Liver (tissue), 8 donors: ENCODE measurements at regions not wholly inside any gene's neighbourhood (a gene's known extent, or its start where the extent isn't known, plus 50 kb on each side); places are given as distances from the start of the nearest gene placed in this dataset.
A peak's percentile ranks its signal among the peaks of the same experiment; 100 is the strongest.

Experiments
- DNase-seq: peaks from one replicate; pipeline ENCODE4 v3.0.0-alpha.2; 2017; ENCODE audit warnings: low spot score
- H3K27ac ChIP-seq, 2 donors: one replicate each; pipeline ENCODE4 v1.7.0; 2013; ENCODE audit warnings: inconsistent platforms in 2 of 2, low read length in 2 of 2, control low read depth in 1 of 2, low read depth in 1 of 2, mild to moderate bottlenecking in 1 of 2
- H3K27me3 ChIP-seq, 4 donors: one replicate each; pipeline versions ENCODE4 v1.6.1 to v1.7.0; 2013; ENCODE audit warnings: low read length in 3 of 4, inconsistent platforms in 1 of 4, mild to moderate bottlenecking in 1 of 4, moderate library complexity in 1 of 4; ENCODE audit not compliant: control insufficient read depth in 4 of 4, insufficient read depth in 4 of 4
- H3K36me3 ChIP-seq, 4 donors: one replicate each; pipeline versions ENCODE4 v1.6.1 to v1.7.0; 2013; ENCODE audit warnings: low read length in 3 of 4, mild to moderate bottlenecking in 3 of 4, low read depth in 1 of 4, moderate library complexity in 1 of 4; ENCODE audit not compliant: control insufficient read depth in 4 of 4, insufficient read depth in 3 of 4
- H3K4me1 ChIP-seq, 4 donors: one replicate each; pipeline versions ENCODE4 v1.6.1 to v1.7.0; 2013; ENCODE audit warnings: low read length in 3 of 4, mild to moderate bottlenecking in 3 of 4, moderate library complexity in 1 of 4; ENCODE audit not compliant: control insufficient read depth in 4 of 4, insufficient read depth in 4 of 4
- H3K4me3 ChIP-seq, 3 donors: one replicate each; pipeline versions ENCODE4 v1.6.1 to v1.7.0; 2013; ENCODE audit warnings: low read length in 3 of 3, control low read depth in 1 of 3, low read depth in 1 of 3, mild to moderate bottlenecking in 1 of 3
- H3K9ac ChIP-seq, 2 donors: one replicate each; pipeline ENCODE4 v1.7.0; 2013; ENCODE audit warnings: low read length in 2 of 2, mild to moderate bottlenecking in 2 of 2, moderate library complexity in 2 of 2, control low read depth in 1 of 2, low read depth in 1 of 2
- H3K9me3 ChIP-seq, 4 donors: one replicate each; pipeline versions ENCODE4 v1.6.1 to v1.7.0; 2013; ENCODE audit warnings: low read length in 3 of 4; ENCODE audit not compliant: control insufficient read depth in 4 of 4
- EGR1 ChIP-seq, 2 donors: IDR thresholded peaks; 2 replicates each; pipeline ENCODE4 v1.6.1; 2016 to 2018; ENCODE audit warnings: antibody characterized with exemption in 2 of 2, low read depth in 2 of 2
- FOXA1 ChIP-seq: IDR thresholded peaks from 2 replicates; pipeline ENCODE4 v1.6.1; 2016; ENCODE audit warnings: antibody characterized with exemption
- FOXA2 ChIP-seq: IDR thresholded peaks from 2 replicates; pipeline ENCODE4 v1.6.1; 2016; ENCODE audit warnings: antibody characterized with exemption
- GABPA ChIP-seq, 2 donors: IDR thresholded peaks in 1 of 2; conservative IDR thresholded peaks in 1 of 2; 2 replicates each; pipeline ENCODE4 v1.6.1; 2016; ENCODE audit warnings: antibody characterized with exemption in 2 of 2, mild to moderate bottlenecking in 1 of 2, moderate library complexity in 1 of 2
- HNF4A ChIP-seq, 2 donors: conservative IDR thresholded peaks; 2 replicates each; pipeline ENCODE4 v1.6.1; 2016; ENCODE audit warnings: antibody characterized with exemption in 2 of 2, mild to moderate bottlenecking in 2 of 2
- HNF4G ChIP-seq: IDR thresholded peaks from 2 replicates; pipeline ENCODE4 v1.6.1; 2016; ENCODE audit warnings: antibody characterized with exemption
- JUND ChIP-seq, 2 donors: IDR thresholded peaks; 2 replicates each; pipeline ENCODE4 v1.6.1; 2016; ENCODE audit warnings: antibody characterized with exemption in 2 of 2
- NR2F2 ChIP-seq: IDR thresholded peaks from 2 replicates; pipeline ENCODE4 v1.6.1; 2016; ENCODE audit warnings: antibody characterized with exemption
- RAD21 ChIP-seq, 2 donors: IDR thresholded peaks; 2 replicates each; pipeline ENCODE4 v1.6.1; 2016; ENCODE audit warnings: antibody characterized with exemption in 2 of 2, mild to moderate bottlenecking in 2 of 2
- RXRA ChIP-seq, 2 donors: IDR thresholded peaks; 2 replicates each; pipeline ENCODE4 v1.6.1; 2017 to 2018; ENCODE audit warnings: antibody characterized with exemption in 2 of 2, mild to moderate bottlenecking in 1 of 2
- SP1 ChIP-seq: IDR thresholded peaks from 2 replicates; pipeline ENCODE4 v1.6.1; 2018; ENCODE audit warnings: antibody characterized with exemption, mild to moderate bottlenecking
- TAF1 ChIP-seq: conservative IDR thresholded peaks from 2 replicates; pipeline ENCODE4 v1.6.1; 2016; ENCODE audit warnings: antibody characterized with exemption, mild to moderate bottlenecking
- YY1 ChIP-seq: IDR thresholded peaks from 2 replicates; pipeline ENCODE4 v1.6.1; 2016; ENCODE audit warnings: antibody characterized with exemption, mild to moderate bottlenecking
- WGBS: extraction: QIAGEN DNeasy Blood & Tissue Kit; methylation state at CpG from one replicate; pipeline ENCODE4 v1.1.7; 2013; 5-methylcytosine and 5-hydroxymethylcytosine counted together
- TF ChIP-seq, protein P1 (sequence below): IDR thresholded peaks from 2 replicates; pipeline ENCODE4 v1.6.1; 2016; ENCODE audit warnings: antibody characterized with exemption
- TF ChIP-seq, protein P2 (sequence below): fragments of 150-350 bp; IDR thresholded peaks from 2 replicates; pipeline ENCODE4 v1.5.1; 2017; ENCODE audit warnings: improper control_type of control experiment, low read depth, low read length; ENCODE audit not compliant: missing input control
- TF ChIP-seq, protein P3 (sequence below): IDR thresholded peaks from 2 replicates; pipeline ENCODE4 v1.6.1; 2016; ENCODE audit warnings: antibody characterized with exemption, mild to moderate bottlenecking
- TF ChIP-seq, protein P4 (sequence below): IDR thresholded peaks from 2 replicates; pipeline ENCODE4 v1.6.1; 2016; ENCODE audit warnings: antibody characterized with exemption
- TF ChIP-seq, protein P5 (sequence below): IDR thresholded peaks from 2 replicates; pipeline ENCODE4 v1.6.1; 2016; ENCODE audit warnings: antibody characterized with exemption
- donor health status: healthy.
- donor health status: healthy.
- donor health status: healthy.
- donor health status: healthy.
- donor health status: healthy.

DNA sequence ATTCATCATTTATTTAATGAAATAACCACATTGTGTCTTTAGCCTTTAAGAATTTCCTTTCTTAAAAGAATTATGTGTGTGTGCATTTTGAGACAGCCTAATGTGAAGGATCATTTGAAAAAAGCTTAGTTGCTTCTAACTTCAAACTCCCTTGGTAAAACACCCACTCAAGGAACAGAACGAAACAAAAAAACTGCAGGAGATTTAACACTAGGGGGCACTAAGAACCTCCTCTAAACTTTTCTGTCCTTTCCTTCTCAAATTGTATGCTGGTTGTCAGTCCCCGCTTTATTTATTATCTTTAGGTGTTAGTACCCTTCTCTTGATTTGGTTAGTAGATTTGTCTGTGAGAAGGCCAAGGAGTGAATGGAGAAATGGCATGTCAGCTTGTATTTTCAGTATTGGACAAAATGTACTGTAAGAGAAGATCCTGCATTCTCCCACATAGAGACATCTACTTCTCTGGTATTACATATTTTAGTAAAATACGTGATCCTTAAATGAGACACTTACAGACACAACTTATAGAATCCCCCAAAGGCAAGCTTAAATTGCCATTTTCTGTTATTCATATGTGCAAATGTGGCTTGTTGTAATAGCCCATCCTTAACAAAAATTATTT lies 229.7 kb downstream of the MRPS30 start:
- TF ChIP-seq, protein P1, sequence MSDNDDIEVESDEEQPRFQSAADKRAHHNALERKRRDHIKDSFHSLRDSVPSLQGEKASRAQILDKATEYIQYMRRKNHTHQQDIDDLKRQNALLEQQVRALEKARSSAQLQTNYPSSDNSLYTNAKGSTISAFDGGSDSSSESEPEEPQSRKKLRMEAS = no peak
- TF ChIP-seq TAF1 = no peak
- TF ChIP-seq YY1 = no peak
- TF ChIP-seq RAD21 (IDR thresholded peaks at IDR 0.05) = peak; percentile 91 to 93
- TF ChIP-seq EGR1 (IDR thresholded peaks at IDR 0.05; ENCODE audit: low read depth in 2 of 2) = no peak
- TF ChIP-seq, protein P2, sequence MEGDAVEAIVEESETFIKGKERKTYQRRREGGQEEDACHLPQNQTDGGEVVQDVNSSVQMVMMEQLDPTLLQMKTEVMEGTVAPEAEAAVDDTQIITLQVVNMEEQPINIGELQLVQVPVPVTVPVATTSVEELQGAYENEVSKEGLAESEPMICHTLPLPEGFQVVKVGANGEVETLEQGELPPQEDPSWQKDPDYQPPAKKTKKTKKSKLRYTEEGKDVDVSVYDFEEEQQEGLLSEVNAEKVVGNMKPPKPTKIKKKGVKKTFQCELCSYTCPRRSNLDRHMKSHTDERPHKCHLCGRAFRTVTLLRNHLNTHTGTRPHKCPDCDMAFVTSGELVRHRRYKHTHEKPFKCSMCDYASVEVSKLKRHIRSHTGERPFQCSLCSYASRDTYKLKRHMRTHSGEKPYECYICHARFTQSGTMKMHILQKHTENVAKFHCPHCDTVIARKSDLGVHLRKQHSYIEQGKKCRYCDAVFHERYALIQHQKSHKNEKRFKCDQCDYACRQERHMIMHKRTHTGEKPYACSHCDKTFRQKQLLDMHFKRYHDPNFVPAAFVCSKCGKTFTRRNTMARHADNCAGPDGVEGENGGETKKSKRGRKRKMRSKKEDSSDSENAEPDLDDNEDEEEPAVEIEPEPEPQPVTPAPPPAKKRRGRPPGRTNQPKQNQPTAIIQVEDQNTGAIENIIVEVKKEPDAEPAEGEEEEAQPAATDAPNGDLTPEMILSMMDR = peak; percentile 68
- no peak for TF ChIP-seq FOXA2
- no peak overlapping the region for H3K4me3 ChIP-seq
- H3K27me3 ChIP-seq = no peaks in the 10 kb centered on the region
- no peak overlapping the region for H3K9ac ChIP-seq
- H3K9me3 ChIP-seq = no peaks in the 10 kb centered on the region
- no peak overlapping the region for H3K27ac ChIP-seq
- WGBS = 25% methylated on average over 3 of the region's 3 CpGs
- no peaks in the 10 kb centered on the region for H3K36me3 ChIP-seq
- DNase-seq = no peak
- peaks cover 0 to 3% (median under 1%) of the 10 kb centered on the region in 4 donors for H3K4me1 ChIP-seq

DNA sequence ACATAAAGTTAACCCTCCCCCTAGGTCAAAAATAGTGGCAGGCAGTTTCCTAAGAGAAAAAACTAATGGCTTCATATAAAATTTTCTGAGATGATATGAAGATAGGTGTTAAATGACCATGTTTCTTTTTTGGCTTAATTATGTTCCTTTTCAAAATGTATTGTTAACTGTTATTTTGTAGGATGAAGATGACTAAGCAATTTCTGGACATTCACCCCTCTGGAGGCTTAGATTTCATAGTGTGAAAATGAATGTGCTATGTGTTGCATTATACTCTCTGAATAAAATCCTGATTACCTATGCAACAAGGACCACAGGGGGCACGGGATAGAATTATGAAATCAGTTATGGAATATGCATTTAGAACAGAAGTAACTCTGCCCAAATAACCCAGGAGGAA lies 233.5 kb downstream of the MRPS30 start:
- Histone ChIP-seq H3K9me3 (no peaks in the 10 kb centered on the region), H3K27ac (no peak overlapping the region), H3K36me3 (no peaks in the 10 kb centered on the region), H3K4me3 (no peak overlapping the region), H3K4me1 (peaks cover 0 to 3% (median under 1%) of the 10 kb centered on the region in 4 donors), H3K9ac (no peak overlapping the region), H3K27me3 (no peaks in the 10 kb centered on the region)
- no peak for DNase-seq
- WGBS = 88% methylated on average over 1 of the region's 1 CpG
- TF ChIP-seq YY1 (no peak), JUND (IDR thresholded peaks at IDR 0.05) (no peak), SP1 (no peak), FOXA1 (no peak), EGR1 (IDR thresholded peaks at IDR 0.05; ENCODE audit: low read depth in 2 of 2) (no peak), HNF4G (no peak), RAD21 (IDR thresholded peaks at IDR 0.05) (no peak), TAF1 (no peak), NR2F2 (no peak), GABPA (IDR thresholded peaks at IDR 0.05 in 1 of 2, conservative IDR thresholded peaks at IDR 0.05 in 1 of 2) (no peak), HNF4A (conservative IDR thresholded peaks at IDR 0.05) (no peak), RXRA (IDR thresholded peaks at IDR 0.05) (no peak), FOXA2 (no peak)
- TF ChIP-seq, protein P3, sequence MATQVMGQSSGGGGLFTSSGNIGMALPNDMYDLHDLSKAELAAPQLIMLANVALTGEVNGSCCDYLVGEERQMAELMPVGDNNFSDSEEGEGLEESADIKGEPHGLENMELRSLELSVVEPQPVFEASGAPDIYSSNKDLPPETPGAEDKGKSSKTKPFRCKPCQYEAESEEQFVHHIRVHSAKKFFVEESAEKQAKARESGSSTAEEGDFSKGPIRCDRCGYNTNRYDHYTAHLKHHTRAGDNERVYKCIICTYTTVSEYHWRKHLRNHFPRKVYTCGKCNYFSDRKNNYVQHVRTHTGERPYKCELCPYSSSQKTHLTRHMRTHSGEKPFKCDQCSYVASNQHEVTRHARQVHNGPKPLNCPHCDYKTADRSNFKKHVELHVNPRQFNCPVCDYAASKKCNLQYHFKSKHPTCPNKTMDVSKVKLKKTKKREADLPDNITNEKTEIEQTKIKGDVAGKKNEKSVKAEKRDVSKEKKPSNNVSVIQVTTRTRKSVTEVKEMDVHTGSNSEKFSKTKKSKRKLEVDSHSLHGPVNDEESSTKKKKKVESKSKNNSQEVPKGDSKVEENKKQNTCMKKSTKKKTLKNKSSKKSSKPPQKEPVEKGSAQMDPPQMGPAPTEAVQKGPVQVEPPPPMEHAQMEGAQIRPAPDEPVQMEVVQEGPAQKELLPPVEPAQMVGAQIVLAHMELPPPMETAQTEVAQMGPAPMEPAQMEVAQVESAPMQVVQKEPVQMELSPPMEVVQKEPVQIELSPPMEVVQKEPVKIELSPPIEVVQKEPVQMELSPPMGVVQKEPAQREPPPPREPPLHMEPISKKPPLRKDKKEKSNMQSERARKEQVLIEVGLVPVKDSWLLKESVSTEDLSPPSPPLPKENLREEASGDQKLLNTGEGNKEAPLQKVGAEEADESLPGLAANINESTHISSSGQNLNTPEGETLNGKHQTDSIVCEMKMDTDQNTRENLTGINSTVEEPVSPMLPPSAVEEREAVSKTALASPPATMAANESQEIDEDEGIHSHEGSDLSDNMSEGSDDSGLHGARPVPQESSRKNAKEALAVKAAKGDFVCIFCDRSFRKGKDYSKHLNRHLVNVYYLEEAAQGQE = no peak
- TF ChIP-seq, protein P1 = no peak
- TF ChIP-seq, protein P4, sequence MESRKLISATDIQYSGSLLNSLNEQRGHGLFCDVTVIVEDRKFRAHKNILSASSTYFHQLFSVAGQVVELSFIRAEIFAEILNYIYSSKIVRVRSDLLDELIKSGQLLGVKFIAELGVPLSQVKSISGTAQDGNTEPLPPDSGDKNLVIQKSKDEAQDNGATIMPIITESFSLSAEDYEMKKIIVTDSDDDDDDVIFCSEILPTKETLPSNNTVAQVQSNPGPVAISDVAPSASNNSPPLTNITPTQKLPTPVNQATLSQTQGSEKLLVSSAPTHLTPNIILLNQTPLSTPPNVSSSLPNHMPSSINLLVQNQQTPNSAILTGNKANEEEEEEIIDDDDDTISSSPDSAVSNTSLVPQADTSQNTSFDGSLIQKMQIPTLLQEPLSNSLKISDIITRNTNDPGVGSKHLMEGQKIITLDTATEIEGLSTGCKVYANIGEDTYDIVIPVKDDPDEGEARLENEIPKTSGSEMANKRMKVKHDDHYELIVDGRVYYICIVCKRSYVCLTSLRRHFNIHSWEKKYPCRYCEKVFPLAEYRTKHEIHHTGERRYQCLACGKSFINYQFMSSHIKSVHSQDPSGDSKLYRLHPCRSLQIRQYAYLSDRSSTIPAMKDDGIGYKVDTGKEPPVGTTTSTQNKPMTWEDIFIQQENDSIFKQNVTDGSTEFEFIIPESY = no peak
- TF ChIP-seq, protein P5, sequence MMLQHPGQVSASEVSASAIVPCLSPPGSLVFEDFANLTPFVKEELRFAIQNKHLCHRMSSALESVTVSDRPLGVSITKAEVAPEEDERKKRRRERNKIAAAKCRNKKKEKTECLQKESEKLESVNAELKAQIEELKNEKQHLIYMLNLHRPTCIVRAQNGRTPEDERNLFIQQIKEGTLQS = no peak
- TF ChIP-seq, protein P2 = no peak
